Heart left ventricle (tissue), 16 donors: ENCODE measurements at regions not wholly inside any gene's neighbourhood (a gene's known extent, or its start where the extent isn't known, plus 50 kb on each side); places are given as distances from the start of the nearest gene placed in this dataset.
"Not testable (repeated sequence)": the region's sequence is repeated elsewhere in the genome, so short reads cannot be mapped to it uniquely, and the experiment has no call there.

ENCODE experiments used
- ATAC-seq, 4 donors: fragments of 200-7000 bp; cut with Tn5 transposase; one replicate each; pipeline ENCODE4 v1.9.1; 2020 to 2022; ENCODE audit warnings: moderate library complexity in 4 of 4, mild to moderate bottlenecking in 3 of 4, moderate number of reproducible peaks in 1 of 4
- DNase-seq, 5 donors: peaks; one replicate each; pipeline ENCODE4 v3.0.0-alpha.2; 2020
- H3K27ac ChIP-seq, 12 donors: fragments of 200-600 bp; sonication (generic) in 4 of 12; one replicate each; pipeline versions ENCODE4 v1.5.0 to v1.8.0; 2016 to 2022; ENCODE audit warnings: mild to moderate bottlenecking in 2 of 12
- H3K27me3 ChIP-seq, 9 donors: fragments of 200-600 bp; sonication (generic) in 2 of 9; one replicate each; pipeline versions ENCODE4 v1.5.1 to v1.8.0; 2016 to 2022; ENCODE audit warnings: mild to moderate bottlenecking in 3 of 9
- H3K36me3 ChIP-seq, 9 donors: fragments of 200-600 bp; sonication (generic) in 2 of 9; one replicate each; pipeline versions ENCODE4 v1.5.0 to v1.8.0; 2018 to 2022; ENCODE audit warnings: mild to moderate bottlenecking in 2 of 9
- H3K4me1 ChIP-seq, 12 donors: fragments of 200-600 bp; sonication (generic) in 4 of 12; one replicate each; pipeline versions ENCODE4 v1.5.0 to v1.8.0; 2016 to 2022; ENCODE audit warnings: mild to moderate bottlenecking in 3 of 12
- H3K4me3 ChIP-seq, 12 donors: fragments of 200-600 bp; sonication (generic) in 4 of 12; one replicate each; pipeline versions ENCODE4 v1.5.0 to v1.8.0; 2017 to 2022; ENCODE audit warnings: mild to moderate bottlenecking in 9 of 12, moderate library complexity in 4 of 12
- H3K9me3 ChIP-seq, 12 donors: fragments of 200-600 bp; sonication (generic) in 4 of 12; one replicate each; pipeline versions ENCODE4 v1.5.0 to v1.8.0; 2016 to 2022; ENCODE audit warnings: mild to moderate bottlenecking in 1 of 12
- POLR2A ChIP-seq, 2 donors: fragments of 450-650 bp; IDR thresholded peaks; one replicate each; pipeline ENCODE4 v1.6.1; 2017; ENCODE audit warnings: antibody characterized with exemption in 2 of 2, mild to moderate bottlenecking in 2 of 2, moderate library complexity in 2 of 2
- WGBS, 4 donors: extraction: QIAGEN DNeasy Blood & Tissue Kit in 2 of 4; methylation state at CpG; one replicate each; pipeline versions ENCODE4 v1.1.5 to v1.1.7; 2013 to 2018; 5-methylcytosine and 5-hydroxymethylcytosine counted together
- intact Hi-C, 10 donors: fragments of 100-400 bp; cut with DNase I; formaldehyde crosslinking; loops; one replicate each; pipeline versions ENCODE4 v1.11.1 to v1.14.2; 2022
- TF ChIP-seq, protein P1 (sequence below), 12 donors: fragments of 200-600 bp; sonication (generic) in 4 of 12; IDR thresholded peaks; one replicate each; pipeline versions ENCODE4 v1.5.0 to v1.8.0; 2018 to 2022; ENCODE audit warnings: antibody characterized with exemption in 12 of 12, mild to moderate bottlenecking in 5 of 12
- donor health status: ischemic (EF 13 %, LVEDD 7.1; RV severe dilation, severe dysfunction).
- donor health status: healthy with polysubstance abuse.
- donor health status: DM: no; HTN: yes; CAD: no.
- donor health status: DM: no; HTN: no; CAD: no.
- donor health status: ischemic (EF 25% LVEDD 6.9; RV normal size, moderate dysfunction).
- donor health status: ischemic (EF 25% LVEDD 5.7; RV mildly dilated, moderate dysfunction).
- donor health status: healthy.
- donor health status: DM: yes; HTN: yes; CAD: no.
- donor health status: ischemic (EF 35%, LVEDD 5.7; RV mildly dilated, moderate dysfunction).
- donor health status: nonischemic (EF 11% LVEDD 7.7; RV severe dilation, severe dysfunction).
- donor health status: DM: yes; HTN: yes; CAD: no.
- donor health status: PGD.
- donor health status: ischemic (EF 29% LVEDD 5.4; RV normal size, mild dysfunction).
- donor health status: nonischemic (EF 23%, LVEDD 6.1; RV moderate dilation, normal function).

DNA sequence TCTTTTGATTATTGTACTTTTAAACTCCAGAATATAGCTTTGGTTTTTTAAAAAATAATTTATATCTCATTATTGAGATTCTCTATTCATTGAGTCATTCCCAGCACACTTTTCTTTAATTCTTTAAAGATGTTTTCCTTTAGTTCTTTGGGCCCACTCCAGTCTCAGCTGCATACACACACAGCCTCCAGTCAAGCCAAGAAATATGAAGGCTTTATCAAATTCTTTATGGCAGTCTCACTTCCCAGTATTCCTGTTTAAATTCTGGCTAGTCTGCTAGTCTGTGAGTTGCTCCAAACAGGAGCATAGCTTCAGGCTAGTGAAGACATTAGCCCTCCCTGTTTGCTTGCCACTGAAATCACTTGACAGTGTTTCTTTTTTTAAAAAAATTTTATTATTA is 61.2 kb downstream of the CRP start:
- no peaks in the 10 kb centered on the region for H3K9me3 ChIP-seq
- no peaks in the 10 kb centered on the region for H3K27me3 ChIP-seq
- no peak overlapping the region for H3K27ac ChIP-seq
- DNase-seq: no peak
- H3K4me3 ChIP-seq: no peak overlapping the region
- ATAC-seq: no peak
- H3K36me3 ChIP-seq: no peaks in the 10 kb centered on the region
- TF ChIP-seq POLR2A (IDR thresholded peaks at IDR 0.05): no peak
- TF ChIP-seq, protein P1, sequence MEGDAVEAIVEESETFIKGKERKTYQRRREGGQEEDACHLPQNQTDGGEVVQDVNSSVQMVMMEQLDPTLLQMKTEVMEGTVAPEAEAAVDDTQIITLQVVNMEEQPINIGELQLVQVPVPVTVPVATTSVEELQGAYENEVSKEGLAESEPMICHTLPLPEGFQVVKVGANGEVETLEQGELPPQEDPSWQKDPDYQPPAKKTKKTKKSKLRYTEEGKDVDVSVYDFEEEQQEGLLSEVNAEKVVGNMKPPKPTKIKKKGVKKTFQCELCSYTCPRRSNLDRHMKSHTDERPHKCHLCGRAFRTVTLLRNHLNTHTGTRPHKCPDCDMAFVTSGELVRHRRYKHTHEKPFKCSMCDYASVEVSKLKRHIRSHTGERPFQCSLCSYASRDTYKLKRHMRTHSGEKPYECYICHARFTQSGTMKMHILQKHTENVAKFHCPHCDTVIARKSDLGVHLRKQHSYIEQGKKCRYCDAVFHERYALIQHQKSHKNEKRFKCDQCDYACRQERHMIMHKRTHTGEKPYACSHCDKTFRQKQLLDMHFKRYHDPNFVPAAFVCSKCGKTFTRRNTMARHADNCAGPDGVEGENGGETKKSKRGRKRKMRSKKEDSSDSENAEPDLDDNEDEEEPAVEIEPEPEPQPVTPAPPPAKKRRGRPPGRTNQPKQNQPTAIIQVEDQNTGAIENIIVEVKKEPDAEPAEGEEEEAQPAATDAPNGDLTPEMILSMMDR (IDR thresholded peaks at IDR 0.05): no peak
- intact Hi-C loops: no loop called here
- H3K4me1 ChIP-seq: no peaks in the 10 kb centered on the region

DNA sequence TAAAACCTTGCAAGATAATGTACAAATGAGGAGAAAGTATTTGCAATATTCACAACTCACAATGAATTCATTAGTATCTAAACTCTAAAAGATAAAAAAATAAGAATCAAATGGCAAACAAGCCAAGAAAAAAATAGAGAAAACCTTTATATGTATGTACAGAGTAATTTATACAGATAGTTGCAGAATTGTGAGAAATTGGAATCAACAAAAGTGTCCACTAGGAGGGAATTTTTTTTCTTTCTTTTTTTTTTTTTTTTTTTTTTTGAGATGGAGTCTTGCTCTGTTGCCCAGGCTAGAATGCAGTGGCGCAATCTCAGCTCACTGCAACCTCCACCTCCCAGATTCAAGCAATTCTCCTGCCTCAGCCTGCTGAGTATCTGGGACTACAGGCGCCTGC is 56.9 kb downstream of the CRP start:
- H3K9me3 ChIP-seq, DNase-seq, H3K4me3 ChIP-seq, H3K27ac ChIP-seq, H3K27me3 ChIP-seq, H3K4me1 ChIP-seq, ATAC-seq, intact Hi-C loops, H3K36me3 ChIP-seq: not testable (repeated sequence)
- 94 to 100% (median 96%) methylated on average over 2 of the region's 2 CpGs for WGBS, 4 donors
